Midbrain (tissue), 1 donor: ENCODE measurements at regions not wholly inside any gene's neighbourhood (a gene's known extent, or its start where the extent isn't known, plus 50 kb on each side); places are given as distances from the start of the nearest gene placed in this dataset.
A peak's percentile ranks its signal among the peaks of the same experiment; 100 is the strongest.
"Not testable (repeated sequence)": the region's sequence is repeated elsewhere in the genome, so short reads cannot be mapped to it uniquely, and the experiment has no call there.

ENCODE experiments used
- DNase-seq: peaks from one replicate; lab custom pipeline; 2025; lab: John Stamatoyannopoulos, UW

DNA sequence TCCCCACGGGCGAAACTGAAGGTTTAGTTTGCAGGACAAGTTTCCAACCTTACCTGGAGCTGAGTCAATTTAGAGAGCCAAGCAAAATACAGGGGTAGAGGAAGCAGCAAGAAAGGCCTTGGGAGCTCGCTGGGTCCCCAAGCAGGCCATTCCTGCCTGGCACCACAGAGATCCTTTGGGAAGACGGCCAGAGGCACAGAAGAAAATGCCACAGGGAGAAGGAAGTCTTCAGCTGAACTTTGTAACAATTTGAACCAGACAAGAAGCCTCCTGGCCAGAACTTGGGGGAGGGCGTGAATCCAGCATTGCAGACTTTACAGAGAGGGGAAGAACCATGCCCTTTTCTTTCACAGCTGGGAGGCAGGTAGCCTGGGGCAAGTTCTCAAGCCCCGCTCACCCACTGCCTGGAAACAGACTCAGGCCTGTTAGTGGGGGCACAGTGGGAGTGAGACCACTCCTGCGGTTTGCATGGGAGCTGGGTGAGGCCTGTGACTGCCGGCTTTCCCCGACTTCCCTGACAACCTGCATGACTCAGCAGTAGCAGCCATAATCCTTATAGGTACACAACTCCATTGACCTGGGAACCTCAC, 259.4 kb downstream of the SETD4 start:
- not testable (repeated sequence) for DNase-seq

DNA sequence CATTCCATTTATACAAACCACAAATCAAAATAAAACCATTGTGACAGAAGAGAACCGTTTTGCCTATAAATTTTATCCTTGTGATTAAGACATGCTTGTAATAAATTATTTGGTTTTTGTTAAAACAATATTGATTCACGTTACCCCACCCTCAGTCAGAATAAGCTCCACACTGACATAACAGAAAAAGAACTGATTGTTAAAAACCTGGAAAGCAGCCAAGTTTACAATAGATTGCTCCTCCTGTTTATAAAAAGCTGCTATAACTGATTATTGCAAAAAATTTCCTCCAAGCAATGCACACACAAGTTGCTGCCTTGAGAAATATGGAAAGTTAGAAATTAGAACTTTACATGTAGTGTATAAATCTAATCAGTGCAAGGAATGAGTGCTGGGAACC, 263.5 kb downstream of the SETD4 start:
- DNase-seq, result peak; percentile 13

DNA sequence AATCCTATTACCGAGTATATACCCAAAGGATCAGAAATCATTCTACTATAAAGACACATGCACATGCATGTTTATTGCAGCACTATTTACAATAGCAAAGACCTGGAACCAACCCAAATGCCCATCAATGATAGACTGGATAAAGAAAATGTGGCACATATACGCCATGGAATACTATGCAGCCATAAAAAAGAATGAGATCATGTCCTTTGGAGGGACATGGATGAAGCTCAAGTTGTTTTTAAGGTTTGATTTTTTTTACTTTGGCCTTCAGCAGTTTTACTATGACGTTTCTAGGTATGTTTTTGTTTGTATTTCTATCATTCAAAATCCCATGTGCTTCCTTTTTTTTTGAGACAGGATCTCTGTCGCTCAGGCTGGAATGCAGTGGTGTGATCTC, 265.8 kb downstream of the SETD4 start:
- not testable (repeated sequence) for DNase-seq

DNA sequence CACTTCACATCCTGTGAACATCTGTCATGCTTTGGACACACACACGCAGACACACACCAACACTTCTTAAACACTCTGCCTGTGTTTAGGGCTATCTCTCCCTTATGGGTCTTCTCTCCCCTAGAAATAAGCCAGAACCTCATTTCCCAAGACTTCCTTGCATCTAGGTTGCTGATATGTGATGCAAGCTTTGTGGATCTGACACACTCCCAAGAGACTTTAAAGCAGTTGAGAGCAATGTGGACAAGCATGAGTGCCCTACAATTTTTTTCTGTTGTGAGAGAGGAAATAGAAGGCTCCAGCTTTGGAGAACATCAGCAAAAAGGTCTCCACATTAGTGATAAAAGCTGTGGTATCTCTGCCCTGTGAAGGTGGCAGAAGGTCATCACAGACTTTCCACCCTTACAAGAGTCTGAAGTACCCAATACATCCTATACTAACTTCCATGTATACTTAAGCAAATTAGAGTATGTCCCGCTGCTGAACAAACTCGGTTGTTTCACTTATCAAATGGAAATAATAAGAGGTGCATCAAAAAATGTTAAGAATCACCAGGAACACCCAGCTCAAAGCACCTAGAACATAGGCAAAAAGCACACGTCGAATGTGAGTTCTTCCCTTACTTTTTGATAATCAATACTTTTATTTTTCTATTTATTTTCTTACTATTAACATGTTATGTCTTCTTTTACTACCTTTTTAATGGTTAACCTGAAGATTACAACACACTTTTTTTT, 267.6 kb downstream of the SETD4 start:
- no peak for DNase-seq

DNA sequence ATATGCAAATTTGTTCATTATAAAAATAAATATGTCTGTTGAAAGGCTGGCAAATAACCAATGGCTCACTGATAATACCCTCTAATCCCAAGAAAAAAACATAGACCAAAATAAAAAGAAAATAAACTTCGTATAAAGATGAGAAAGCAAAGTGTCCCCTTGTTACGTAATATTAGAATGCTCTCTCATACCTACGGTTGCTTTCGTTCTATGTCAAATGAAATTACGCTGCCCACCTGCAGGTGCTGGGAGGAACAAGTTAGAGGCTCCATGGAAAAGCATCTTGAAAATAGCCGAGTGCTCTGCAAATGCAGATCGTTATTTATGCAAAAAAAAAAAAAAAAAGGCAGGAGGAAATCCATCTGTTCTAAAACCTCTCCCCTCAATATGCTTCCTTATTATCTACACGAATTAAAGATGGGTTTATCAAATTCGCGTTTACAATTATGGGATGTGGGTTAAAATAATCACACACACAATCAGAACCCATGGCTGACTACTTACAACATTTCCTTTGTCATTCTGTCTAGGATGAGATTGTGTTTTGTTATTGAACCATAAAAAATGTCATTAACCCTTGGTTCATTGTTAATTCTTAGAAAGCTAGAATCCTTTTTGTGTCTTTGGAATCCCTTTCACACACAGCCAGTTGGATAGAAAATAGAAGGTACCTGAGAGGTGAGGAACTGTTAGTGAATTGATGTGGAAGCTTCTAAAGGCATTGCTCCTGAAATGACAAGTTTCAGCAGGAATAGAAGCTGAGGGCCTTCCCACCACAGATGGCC, 268.6 kb downstream of the SETD4 start:
- DNase-seq, result no peak

DNA sequence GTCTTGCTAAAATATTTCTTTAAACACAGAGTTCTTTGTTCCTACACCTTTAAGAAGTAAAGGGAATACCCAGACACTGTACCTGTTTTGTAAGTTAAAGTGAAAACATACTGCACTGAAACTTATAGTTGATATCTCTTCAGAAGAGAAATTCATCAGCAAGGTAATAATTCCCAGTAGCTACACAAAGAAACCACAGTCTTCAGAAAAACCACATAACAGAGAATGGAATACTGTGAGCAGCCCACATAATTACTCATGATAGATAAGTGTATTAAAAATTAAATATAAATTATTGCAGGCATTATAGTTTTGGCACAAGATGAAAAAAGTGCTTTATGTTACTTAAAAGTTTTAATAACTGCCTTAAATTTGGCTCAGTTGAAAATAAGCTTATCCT, 276.6 kb downstream of the SETD4 start:
- DNase-seq, result no peak

DNA sequence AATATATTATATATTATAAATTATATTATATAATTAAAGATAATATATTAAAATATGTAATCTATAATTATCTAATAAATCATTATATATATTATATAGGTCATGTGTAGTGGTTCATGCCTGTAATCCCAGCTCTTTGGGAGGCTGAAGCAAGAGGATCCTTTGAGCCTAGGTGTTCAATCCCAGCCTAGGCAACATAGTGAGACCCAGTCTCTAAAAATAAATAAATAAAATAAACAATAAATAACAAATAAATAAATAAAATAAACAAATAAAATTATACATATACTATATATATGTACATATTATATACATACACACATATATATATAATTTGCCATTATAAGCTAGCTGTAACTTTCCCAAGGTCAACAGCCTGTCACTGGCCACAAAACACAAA, 277.7 kb downstream of the SETD4 start:
- no peak for DNase-seq

DNA sequence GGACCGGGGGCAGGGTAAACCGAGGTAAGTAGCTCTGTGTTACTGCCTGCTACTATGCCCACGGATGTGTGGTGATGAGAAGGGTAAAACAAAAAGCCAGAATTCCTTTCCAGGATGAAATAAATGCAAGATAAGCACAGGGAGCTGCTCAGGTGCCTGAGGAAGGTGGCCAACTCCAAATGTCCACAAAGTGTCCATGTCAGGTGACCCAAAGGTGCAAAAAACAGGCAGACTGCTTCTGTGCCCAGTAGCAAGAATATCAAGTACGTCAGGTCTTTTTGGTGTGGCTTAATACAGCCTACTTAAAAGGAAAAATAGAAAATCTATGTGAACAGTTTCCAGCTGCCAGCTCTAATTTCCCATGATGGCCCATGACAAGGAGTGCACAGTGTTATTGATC, 279.3 kb downstream of the SETD4 start:
- no peak for DNase-seq

DNA sequence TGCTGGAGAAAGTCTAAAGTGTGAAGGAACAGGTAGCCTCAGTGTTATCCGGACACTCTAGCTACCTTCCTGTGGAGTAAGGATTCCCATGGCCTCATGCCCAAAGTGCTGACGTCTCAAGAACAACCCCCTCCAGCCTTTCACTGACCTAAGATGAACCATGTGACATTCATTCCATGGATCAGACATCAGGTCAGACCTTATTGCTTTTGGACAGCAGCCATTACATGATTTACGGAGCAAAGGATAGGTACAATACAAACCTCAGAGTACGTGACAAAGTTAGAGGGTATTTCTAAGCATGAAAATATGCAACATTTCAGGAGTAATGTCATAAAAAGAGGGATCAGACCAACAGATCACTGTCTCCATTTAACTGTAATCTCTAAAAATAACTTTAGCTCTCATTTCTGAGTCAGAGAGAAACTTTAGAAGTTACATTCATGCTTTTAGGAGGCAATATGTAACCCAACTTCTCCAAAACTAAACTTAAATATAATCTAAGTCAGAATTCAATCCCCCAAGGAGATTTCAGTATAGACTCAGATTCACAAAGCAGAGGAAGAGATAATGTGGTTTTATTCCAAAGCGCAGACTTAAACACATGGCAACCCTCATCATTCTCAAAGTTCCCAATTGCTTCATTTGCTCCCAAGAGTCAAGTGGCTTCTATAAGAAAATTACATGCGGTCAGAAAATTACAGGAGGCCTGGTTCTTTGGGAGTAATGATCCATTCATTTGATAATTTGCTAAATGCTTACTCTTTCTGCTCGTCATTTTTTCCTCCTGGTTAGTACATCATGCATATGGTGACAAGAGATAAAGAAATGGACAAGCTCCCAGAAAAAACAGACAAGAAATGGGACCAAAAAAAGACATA, 280.4 kb downstream of the SETD4 start:
- no peak for DNase-seq

DNA sequence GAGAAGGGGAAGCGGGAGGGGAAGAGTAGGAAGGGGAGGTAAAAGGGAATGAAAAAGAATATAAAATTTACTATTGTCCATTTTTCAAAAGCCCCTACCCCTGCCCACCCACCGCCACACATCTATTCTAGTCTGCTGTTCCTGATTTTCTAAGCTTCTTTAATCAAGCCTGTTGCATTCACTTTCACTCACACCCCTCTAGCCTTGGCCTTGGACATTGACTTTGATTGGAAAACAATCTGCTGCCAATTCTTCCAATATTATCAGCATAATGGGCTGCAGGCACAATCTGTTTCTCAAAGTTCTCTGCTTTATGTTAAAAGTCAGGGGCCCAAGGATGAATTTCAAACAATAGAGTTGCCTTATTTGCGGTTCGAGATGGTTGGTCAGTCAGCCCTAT, 281.2 kb downstream of the SETD4 start:
- DNase-seq, result no peak

DNA sequence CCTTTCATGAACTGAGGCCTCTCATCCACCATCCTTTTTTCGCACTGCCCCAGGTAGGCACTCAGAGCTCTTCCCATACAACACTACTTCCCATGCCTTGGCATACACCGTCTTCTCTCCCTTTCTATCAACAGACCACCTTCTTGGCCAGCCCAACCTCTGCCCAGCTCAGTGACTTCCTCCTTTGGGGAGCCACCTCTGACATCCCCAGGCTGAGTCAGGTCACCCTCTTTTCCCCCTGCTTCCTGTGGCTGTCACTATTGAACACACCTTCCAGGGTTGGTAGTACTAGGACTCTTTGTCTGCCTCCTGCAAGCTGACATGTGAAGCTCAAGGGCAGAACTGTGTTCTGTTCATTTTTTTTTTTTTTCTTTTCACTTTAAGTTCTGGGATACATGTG, 283.2 kb downstream of the SETD4 start:
- DNase-seq, result no peak

DNA sequence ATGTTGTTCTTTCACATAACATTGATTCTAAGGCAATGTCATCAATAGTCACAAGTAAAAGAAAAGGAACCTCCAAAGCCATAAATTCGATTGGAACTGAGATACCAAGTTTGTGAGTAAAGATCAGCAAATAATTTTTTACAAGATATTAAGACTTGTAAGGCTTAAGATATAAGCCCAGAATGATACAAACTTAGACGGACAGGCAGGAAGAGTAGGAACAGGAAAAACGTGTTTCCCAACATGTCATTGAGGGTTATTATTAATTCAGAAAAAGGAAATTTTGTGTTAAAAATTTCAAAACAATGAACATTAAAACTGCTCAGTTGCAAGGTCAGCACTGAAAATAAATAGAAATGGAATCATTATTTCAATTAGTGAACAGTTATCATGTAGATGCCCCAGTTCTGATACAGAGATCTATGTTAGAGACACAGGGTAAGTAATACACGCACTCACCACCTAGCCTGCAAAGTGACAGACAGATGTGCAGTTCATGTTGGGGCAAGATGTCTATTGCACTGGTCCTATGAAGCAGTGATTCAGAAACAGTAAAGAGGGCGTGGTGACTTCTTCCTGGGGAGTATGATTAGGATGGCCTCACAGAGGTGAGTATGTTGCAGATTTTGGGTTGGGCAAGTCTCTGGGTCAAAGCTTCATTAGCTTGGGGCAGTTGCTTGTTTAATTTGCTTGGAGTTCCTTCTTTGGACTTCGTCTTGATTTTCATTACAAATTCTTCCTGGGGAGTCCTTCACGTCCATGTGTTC, 284.4 kb downstream of the SETD4 start:
- DNase-seq, result no peak

DNA sequence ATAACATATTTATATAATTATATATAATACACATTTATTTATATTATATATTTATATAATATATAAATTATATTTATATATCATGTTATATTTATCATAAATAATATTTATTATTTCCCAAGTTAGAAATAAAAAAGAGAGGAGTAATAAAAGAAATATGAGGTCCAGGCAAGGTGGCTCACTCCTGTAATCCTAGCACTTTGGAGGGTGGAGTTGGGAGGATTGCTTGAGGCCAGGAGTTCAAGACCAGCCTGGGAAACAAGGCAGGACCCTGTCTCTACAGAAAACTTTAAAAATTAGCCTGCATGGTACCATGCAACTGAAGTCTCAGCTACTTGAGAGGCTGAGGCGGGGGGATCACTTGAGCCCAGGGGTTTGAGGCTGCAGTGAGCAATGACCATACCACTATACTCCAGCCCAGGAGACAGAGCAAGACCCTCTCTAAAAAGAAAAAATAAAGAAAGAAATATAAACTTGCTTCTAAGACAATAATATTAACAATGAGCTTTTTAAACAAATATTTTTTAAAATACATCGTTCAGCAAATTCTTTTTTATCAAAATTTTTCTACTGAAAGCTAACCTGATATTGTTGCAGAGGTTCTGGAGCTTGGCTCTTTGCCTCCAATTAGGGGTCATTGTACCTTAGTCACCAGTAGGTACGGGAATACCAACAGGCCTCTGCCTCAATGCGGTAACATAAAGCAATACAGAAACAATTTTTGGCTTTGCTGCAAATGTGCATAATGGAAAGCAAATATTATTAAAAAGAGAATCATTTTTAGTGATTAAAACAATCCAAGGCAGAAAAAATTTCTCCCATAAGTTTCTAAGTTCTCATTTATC, 290.0 kb downstream of the SETD4 start:
- DNase-seq, result no peak

DNA sequence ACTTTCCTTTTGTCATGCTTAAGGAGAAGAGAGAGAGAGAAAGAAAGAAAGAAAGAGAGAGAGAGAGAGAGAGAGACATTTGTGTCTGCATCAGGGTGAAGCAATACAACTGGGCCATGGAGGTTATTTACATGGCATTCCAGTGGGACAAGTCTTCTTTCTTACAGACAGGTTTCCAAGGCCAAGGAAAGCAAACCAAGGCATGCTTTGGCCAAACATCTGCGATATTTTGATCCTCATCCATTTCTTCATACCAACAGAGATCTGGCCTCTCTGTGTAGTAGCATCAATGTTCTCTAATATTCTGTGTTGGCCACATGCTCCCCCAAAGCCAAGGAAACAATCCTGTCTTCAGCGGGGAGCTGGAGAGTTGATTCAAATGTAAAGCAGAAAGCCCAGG, 292.1 kb downstream of the SETD4 start:
- DNase-seq, result no peak

DNA sequence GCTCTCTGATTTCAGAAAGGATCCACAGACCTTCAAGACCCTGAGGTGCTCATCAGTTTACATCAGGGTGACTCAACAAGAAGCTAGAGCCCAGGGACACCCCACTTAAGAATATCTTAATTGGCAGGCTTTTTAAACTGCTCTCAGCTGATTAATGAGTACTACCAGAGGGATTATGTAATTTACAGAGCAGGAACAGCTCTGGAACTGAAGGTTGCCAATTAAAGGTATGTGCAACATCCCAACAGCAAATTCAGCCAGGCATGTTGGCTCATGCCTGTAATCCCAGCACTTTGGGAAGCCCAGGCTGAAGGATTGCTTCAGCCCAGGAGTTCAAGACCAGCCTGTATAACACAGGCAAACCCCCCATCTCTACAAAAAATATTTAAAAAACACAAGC, 295.7 kb downstream of the SETD4 start:
- no peak for DNase-seq

DNA sequence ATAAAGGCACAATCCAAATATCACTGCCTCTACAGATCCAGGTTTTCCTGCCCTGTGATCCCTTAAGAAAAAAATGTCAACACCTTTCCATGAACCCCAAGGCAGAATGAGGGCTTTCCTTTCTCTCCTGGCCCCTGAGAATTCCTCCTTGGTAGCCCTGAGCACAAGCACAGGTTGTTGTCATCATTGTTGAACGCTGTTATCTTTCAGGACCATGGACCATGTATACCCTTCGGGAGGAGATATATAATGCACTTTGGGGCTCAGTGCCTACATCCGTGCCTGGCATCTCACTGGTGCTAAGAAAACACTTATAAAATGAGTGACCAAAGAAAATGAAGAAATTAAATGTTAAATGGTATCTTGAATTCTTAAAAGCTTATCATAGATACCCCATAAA, 296.2 kb downstream of the SETD4 start:
- no peak for DNase-seq

DNA sequence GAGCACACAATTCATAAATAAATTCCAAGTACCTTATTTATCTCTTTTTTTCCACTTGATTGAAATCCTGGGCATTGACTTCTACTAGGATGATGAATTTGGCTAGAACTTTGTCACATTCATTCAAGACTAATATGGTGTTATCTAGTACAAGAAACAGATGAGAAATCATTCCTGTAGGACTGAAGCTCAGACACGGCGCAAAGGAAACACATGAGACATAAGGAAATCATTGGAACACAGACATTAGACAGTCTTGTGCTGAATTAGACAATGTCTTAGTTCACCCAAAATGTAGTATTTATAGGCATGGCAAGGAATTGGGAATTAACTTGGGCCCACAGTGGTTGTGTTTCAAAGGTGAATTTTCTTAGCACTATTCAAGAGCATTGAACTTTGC, 305.7 kb downstream of the SETD4 start:
- DNase-seq, result no peak

DNA sequence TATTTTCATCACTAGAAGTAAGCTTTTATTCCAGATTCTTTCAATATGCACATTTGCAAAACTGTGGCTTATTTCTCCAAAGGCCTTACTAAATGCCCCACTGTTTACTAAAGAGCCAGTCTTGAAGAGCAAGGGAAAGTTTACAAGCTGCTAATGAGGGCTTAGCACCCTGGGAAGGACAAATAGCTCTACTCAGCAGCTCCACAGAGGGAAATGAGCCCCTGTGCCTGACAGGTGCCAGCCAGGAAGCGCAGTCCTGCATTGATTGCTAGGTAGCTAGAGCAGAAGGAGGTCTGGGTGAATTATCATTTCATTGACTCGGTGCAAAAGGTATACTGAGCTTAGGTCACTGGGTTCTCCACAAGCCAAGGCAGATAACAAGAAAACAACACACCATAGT, 307.0 kb downstream of the SETD4 start:
- no peak for DNase-seq

DNA sequence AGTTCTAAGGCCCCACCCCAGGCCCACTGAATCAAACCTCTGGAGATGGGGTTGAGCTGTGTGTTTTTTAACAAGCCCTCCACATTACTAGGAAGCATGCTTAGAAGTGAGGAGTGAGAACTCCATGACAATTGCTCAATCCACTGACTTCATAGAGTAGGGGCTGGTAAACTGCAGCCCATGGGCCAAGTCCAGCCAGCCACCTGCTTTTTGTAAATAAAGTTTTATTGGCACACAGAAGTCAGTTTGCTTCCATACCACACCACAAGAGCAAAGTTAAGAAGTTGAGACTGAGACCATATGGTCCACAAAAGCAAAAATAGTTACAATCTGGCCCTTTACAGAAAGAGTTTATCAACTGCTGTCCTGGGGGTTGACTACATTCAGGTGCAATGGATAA, 309.2 kb downstream of the SETD4 start:
- no peak for DNase-seq

DNA sequence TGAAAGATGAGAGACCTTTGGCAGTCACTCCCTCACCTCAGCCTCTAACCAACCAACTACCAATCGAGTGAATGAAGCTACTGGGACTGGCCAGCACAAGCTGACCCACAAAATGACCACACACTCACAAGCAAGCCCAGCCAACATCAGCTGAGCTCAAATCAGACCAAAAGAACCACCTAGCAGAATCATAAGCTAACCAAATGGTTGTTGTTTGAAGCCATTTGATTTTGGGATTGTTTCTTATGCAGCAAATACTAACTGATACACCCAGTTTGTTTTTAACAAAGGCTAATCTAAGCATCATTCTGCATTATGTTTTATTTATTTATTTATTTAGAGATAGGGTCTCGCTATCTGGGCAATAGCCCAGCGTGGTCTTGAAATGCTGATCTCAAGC, 310.4 kb downstream of the SETD4 start:
- DNase-seq, result no peak
